ENCODE measurements at regions not wholly inside any gene's neighbourhood (a gene's known extent, or its start where the extent isn't known, plus 50 kb on each side); places are given as distances from the start of the nearest gene placed in this dataset.

DNA sequence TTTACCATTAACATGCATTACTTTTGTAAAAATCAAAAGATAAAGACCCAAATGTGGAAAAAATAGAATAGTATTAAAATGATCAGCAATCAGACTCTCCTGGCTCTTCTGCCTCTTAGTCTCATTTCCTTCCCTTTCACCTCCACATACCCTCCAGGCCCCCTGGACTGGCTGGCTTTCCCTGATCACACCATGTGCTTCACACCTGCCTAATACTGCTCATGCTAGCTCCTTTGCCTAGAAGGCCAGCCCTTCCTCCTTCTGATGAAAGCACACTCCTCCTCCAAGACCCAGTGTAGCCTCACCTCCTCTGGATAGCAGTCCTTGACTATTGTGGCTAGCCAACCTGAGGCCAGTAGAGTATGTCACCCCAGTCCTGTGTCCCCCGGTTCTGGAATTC is 182.0 kb upstream of the HEY2 start:
- CTCF ChIA-PET = no interaction called here
- no peak for FAIRE-seq
- dilution Hi-C loops (cut with MboI; ENCODE audit: extremely low pct_ligation_motif_present, low sequenced_read_pairs) = no loop called here

More for the DNA sequence above, 182.0 kb upstream of the HEY2 start:
- no peaks in the 10 kb centered on the region for H3K4me1 ChIP-seq (ENCODE audit: control insufficient read depth, extremely low read depth, insufficient read depth, low read length)
- intact Hi-C loops (cut with micrococcal nuclease) = no loop called here
- no peak overlapping the region for H3K27ac ChIP-seq (ENCODE audit: insufficient read depth, low read depth, low read length)
- no TSS peak for BruUV-seq (replicated peaks)
- H4K20me1 ChIP-seq (replicated peaks; ENCODE audit: control insufficient read depth, extremely low read depth, insufficient read depth, low read length) = no peaks in the 10 kb centered on the region
- H2AFZ ChIP-seq (ENCODE audit: low read depth, low read length) = no peak overlapping the region
- no peaks in the 10 kb centered on the region for H3K36me3 ChIP-seq (ENCODE audit: control insufficient read depth in 2 of 2, extremely low read depth in 1 of 2, insufficient read depth in 2 of 2, low read length in 2 of 2)
- H3K9me3 ChIP-seq (replicated peaks; ENCODE audit: control insufficient read depth, insufficient read depth, low read length) = no peaks in the 10 kb centered on the region
- no peak overlapping the region for H3K4me2 ChIP-seq (ENCODE audit: insufficient read depth, low read length)
- no peak for DNase-seq (ENCODE audit: low read depth, low spot score)
- no peaks in the 10 kb centered on the region for H3K9me1 ChIP-seq (replicated peaks; ENCODE audit: control insufficient read depth, extremely low read depth, insufficient read depth, low read length)
- H3K9ac ChIP-seq (replicated peaks; ENCODE audit: extremely low read depth, insufficient read depth, low read length) = no peak overlapping the region
- POLR2A ChIA-PET = no interaction called here
- no peak overlapping the region for H3K4me3 ChIP-seq (replicated peaks in 1 of 3; ENCODE audit: insufficient read depth in 1 of 3, low read depth in 1 of 3, low read length in 3 of 3)
- TF ChIP-seq JUN (IDR thresholded peaks at IDR 0.05; ENCODE audit: borderline replicate concordance, insufficient read depth, insufficient read length, low read depth) = no peak
- no peak for TF ChIP-seq POLR2AphosphoS5 (IDR thresholded peaks at IDR 0.05; ENCODE audit: insufficient read depth, low read depth, low read length)
- TF ChIP-seq MYC (IDR thresholded peaks at IDR 0.05; ENCODE audit: low read depth, low read length) = no peak
- TF ChIP-seq GATA2 (IDR thresholded peaks at IDR 0.05; ENCODE audit: insufficient read depth, insufficient read length, low read depth, low read length) = no peak
- TF ChIP-seq, protein P1, sequence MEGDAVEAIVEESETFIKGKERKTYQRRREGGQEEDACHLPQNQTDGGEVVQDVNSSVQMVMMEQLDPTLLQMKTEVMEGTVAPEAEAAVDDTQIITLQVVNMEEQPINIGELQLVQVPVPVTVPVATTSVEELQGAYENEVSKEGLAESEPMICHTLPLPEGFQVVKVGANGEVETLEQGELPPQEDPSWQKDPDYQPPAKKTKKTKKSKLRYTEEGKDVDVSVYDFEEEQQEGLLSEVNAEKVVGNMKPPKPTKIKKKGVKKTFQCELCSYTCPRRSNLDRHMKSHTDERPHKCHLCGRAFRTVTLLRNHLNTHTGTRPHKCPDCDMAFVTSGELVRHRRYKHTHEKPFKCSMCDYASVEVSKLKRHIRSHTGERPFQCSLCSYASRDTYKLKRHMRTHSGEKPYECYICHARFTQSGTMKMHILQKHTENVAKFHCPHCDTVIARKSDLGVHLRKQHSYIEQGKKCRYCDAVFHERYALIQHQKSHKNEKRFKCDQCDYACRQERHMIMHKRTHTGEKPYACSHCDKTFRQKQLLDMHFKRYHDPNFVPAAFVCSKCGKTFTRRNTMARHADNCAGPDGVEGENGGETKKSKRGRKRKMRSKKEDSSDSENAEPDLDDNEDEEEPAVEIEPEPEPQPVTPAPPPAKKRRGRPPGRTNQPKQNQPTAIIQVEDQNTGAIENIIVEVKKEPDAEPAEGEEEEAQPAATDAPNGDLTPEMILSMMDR (IDR thresholded peaks at IDR 0.05; ENCODE audit: extremely low read depth in 1 of 2, insufficient read depth in 1 of 2, low read depth in 1 of 2, low read length in 2 of 2) = no peak
- TF ChIP-seq, protein P2, sequence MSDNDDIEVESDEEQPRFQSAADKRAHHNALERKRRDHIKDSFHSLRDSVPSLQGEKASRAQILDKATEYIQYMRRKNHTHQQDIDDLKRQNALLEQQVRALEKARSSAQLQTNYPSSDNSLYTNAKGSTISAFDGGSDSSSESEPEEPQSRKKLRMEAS (IDR thresholded peaks at IDR 0.05; ENCODE audit: insufficient read depth, insufficient read length) = no peak
- no peak for TF ChIP-seq EZH2 (IDR thresholded peaks at IDR 0.05; ENCODE audit: borderline replicate concordance, low read depth, low read length, severe bottlenecking)
- no peak for TF ChIP-seq POLR2A (IDR thresholded peaks at IDR 0.05; ENCODE audit: low read depth, low read length)
- no peak for TF ChIP-seq FOS (IDR thresholded peaks at IDR 0.05; ENCODE audit: borderline replicate concordance, insufficient read depth, low read length)
- no peaks in the 10 kb centered on the region for H3K79me2 ChIP-seq (ENCODE audit: control insufficient read depth, insufficient read depth, low read length)
- peaks cover 4 to 5% of the 10 kb centered on the region in 2 experiments for H3K27me3 ChIP-seq (ENCODE audit: control insufficient read depth in 2 of 2, insufficient read depth in 2 of 2, low read length in 2 of 2)

All from endothelial cell of umbilical vein (primary cell).